Stimulated activated naive CD8-positive, alpha-beta T cell treated with anti-CD3 and anti-CD28 coated beads, Interleukin-15, Interleukin-2, amounts not matched to agents 100 ng/mL and 50 ng/mL, for 24 hours (primary cell): ENCODE measurements at regions not wholly inside any gene's neighbourhood (a gene's known extent, or its start where the extent isn't known, plus 50 kb on each side); places are given as distances from the start of the nearest gene placed in this dataset.
"Not testable (repeated sequence)": the region's sequence is repeated elsewhere in the genome, so short reads cannot be mapped to it uniquely, and the experiment has no call there.

ENCODE experiments used
- H3K27ac Mint-ChIP-seq: one replicate; pipeline ENCODE4 v1.8.0; 2021; ENCODE audit warnings: mild to moderate bottlenecking, mixed read lengths
- H3K27me3 Mint-ChIP-seq: one replicate; pipeline ENCODE4 v1.8.0; 2021; ENCODE audit warnings: mixed read lengths
- H3K36me3 Mint-ChIP-seq: one replicate; pipeline ENCODE4 v1.8.0; 2021; ENCODE audit warnings: low read depth, mixed read lengths
- H3K4me1 Mint-ChIP-seq: one replicate; pipeline ENCODE4 v1.8.0; 2021; ENCODE audit warnings: low read depth, mixed read lengths
- H3K4me3 Mint-ChIP-seq: one replicate; pipeline ENCODE4 v1.8.0; 2021; ENCODE audit warnings: mild to moderate bottlenecking, mixed read lengths
- H3K9me3 Mint-ChIP-seq: one replicate; pipeline ENCODE4 v1.8.0; 2021; ENCODE audit warnings: mixed read lengths

DNA sequence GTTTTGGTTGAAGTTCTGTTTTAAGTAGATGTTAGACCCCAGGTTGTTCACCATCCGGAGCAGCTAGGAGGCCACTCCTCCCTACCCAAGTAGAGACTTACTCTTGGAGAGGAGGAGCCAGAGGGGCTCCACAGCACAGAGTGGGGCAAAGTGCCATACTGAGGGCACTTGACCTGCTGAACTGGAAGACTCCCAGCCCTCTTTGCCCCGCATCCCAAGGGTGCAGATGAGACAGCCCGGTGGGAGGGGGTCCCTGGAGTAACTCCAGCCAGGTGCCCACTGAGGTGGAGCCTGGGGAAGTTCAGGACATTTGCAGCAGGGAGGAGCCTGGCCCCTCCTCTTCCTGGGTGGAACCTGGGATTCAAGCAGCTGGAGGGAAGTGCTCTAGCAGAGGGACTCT is 102.1 kb upstream of the GPR6 start:
- H3K9me3 Mint-ChIP-seq: no peaks in the 10 kb centered on the region
- H3K27me3 Mint-ChIP-seq: peaks cover 26% of the 10 kb centered on the region
- no peak overlapping the region for H3K4me3 Mint-ChIP-seq
- H3K36me3 Mint-ChIP-seq: no peaks in the 10 kb centered on the region
- no peaks in the 10 kb centered on the region for H3K4me1 Mint-ChIP-seq
- no peak overlapping the region for H3K27ac Mint-ChIP-seq

DNA sequence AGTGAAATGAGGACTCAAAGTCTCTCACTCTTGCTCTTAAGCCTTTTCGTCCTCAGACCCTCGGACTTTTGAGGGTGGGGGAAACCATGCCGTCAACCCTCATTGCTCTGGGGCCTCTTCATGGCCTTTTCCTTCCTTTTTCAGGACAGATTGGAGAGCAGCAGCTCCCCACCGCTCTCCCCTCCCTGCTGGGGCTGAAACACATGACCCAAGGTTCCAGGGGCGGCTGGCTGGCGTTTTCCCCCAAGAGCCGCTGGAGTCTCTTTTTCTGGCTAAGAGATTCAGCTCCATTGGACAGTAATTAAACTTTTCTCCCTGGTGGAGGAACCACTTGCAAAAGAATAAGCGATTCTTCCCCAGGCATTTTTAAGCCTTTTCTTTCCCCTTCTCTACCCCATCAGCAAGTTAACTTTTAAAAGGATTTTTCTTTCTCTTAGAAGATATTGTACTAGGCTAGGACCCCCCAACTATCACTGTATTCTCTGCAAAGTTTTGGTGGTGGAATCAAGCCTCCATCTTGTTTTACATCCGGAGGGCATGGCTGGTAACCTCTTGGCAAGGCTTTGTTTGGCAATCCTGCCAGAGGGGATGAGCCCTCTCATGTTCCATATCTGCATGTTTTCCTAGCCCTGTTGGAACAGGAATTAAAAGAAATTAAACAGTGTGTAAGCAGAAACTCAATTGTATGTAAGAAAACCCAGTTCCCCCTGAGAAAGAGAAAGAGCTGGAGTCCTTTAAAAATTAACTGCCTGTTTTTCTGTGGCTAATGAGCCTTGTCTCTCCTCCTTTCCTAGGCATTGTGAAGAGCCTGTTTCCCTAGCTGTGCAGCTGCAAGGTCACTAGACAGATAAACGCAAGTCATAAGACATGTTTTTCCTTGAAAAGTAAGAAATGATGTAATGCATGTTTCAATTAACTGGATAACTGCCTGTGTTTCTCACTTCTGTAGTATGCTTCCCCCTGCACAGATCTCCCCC is 100.8 kb upstream of the GPR6 start:
- Mint-ChIP-seq H3K36me3 (no peaks in the 10 kb centered on the region), H3K27me3 (peaks cover 26% of the 10 kb centered on the region), H3K4me3 (no peak overlapping the region), H3K27ac (no peak overlapping the region), H3K4me1 (no peaks in the 10 kb centered on the region), H3K9me3 (peaks cover 6% of the 10 kb centered on the region)

DNA sequence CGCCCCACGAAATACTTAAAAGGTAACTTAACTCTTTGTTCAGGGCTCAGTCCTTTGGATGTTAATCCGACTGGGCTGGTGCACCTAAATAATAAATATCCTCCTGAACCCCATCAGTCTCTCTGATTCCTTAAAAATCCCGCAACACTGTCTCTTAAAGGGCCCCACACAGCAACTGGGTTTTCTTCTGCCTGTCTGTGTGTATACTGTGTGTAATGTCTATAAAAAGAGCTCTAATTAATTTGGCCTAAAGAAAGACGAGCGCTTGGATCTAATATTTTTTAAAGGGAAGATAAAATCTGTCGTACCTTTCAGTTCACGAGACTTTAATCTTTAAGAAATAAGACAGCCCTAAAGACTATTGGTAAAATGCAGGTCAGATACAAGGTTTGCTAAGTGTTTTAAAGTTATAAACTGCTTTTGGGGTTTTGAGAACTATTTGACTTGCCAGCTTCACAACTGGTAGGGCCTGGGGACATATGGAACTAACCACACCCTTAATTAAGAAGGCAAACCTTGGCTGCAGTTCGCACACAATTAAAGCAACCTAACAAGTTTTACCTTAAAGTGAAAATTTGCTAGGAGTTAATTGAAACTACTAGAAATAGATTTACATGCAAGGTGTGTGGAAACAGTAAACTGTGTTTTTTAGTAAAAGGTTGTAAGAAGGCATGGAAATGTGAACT is 100.0 kb upstream of the GPR6 start:
- H3K27me3 Mint-ChIP-seq: peaks cover 24% of the 10 kb centered on the region
- H3K27ac Mint-ChIP-seq, H3K4me1 Mint-ChIP-seq, H3K4me3 Mint-ChIP-seq, H3K9me3 Mint-ChIP-seq, H3K36me3 Mint-ChIP-seq: not testable (repeated sequence)

DNA sequence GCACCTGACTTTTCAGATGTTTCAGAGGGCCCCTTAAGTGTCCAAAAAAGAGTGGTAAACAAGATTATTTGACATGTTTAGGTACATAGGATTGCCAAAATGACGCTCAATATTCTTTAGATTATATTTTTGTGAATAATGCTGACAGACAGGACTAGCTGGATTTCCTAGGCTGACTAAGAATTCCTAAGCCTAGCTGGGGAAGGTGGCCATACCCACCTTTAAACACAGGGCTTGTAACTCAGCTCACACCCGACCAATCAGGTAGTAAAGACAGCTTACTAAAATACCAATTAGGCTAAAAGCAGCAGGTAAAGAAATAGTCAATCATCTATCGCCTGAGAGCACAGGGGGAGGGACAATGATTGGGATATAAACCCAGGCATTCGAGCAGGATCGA is 99.0 kb upstream of the GPR6 start:
- not testable (repeated sequence) for H3K9me3 Mint-ChIP-seq, H3K4me1 Mint-ChIP-seq, H3K27ac Mint-ChIP-seq, H3K36me3 Mint-ChIP-seq, H3K4me3 Mint-ChIP-seq
- peaks cover 22% of the 10 kb centered on the region for H3K27me3 Mint-ChIP-seq

DNA sequence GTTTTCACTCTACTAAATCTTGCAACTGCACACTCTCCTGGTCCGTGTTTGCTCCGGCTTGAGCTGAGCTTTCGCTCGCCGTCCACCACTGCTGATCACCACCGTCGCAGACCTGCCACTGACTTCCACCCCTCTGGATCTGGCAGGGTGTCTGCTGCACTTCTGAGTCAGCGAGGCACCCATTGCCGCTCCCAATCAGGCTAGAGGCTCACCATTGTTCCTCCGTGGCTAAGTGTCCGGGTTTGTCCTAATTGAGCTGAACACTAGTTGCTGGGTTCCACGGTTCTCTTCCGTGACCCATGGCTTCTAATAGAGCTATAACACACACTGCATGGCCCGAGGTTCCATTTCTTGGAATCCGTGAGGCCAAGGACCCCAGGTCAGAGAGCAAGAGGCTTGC is 98.6 kb upstream of the GPR6 start:
- H3K36me3 Mint-ChIP-seq: no peaks in the 10 kb centered on the region
- no peak overlapping the region for H3K27ac Mint-ChIP-seq

DNA sequence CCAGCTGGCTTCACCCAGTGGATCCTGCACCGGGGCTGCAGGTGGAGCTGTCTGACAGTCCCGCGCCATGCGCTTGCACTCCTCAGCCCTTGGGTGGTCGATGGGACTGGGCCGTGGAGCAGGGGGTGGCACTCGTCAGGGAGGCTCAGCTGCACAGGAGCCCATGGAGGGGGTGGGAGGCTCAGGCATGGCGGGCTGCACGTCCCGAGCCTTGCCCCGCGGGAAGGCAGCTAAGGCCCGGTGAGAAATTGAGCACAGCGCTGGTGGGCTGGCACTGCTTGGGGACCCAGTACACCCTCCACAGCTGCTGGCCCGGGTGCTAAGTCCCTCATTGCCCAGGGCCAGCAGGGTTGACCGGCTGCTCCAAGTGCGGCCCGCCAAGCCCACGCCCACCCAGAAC is 97.0 kb upstream of the GPR6 start:
- not testable (repeated sequence) for H3K4me1 Mint-ChIP-seq, H3K27ac Mint-ChIP-seq, H3K4me3 Mint-ChIP-seq, H3K9me3 Mint-ChIP-seq, H3K36me3 Mint-ChIP-seq
- H3K27me3 Mint-ChIP-seq: peaks cover 18% of the 10 kb centered on the region

More for the DNA sequence above, 98.6 kb upstream of the GPR6 start:
- Mint-ChIP-seq H3K4me3 (no peak overlapping the region), H3K27me3 (peaks cover 19% of the 10 kb centered on the region), H3K9me3 (peaks cover 8% of the 10 kb centered on the region), H3K4me1 (no peaks in the 10 kb centered on the region)

DNA sequence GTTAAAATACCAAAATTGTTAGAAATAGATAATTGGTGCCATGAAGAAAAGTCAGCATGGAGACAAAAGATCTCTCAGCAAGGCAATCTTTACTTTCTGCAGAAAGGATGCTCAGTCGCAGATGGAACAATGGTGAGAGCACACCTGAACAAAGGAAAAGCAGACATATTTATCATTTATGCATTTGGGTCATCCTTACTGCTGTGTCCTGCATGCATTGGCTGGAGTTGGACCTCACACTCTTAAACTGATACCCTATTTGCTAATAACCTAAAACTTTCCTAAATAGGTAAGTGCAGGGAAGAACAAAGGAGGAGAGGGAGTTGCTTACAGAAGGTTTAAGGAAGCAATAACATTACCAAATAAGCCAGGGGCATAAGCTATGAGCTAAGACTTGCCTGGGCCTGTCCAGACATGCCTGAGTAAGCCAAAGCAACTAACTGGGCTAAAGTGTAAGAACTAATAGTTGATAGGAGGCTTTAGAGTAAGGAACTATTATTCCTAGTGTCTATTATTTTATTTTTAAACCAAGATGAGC is 96.1 kb upstream of the GPR6 start:
- not testable (repeated sequence) for H3K9me3 Mint-ChIP-seq, H3K36me3 Mint-ChIP-seq, H3K27ac Mint-ChIP-seq, H3K4me1 Mint-ChIP-seq, H3K4me3 Mint-ChIP-seq
- peaks cover 14% of the 10 kb centered on the region for H3K27me3 Mint-ChIP-seq

DNA sequence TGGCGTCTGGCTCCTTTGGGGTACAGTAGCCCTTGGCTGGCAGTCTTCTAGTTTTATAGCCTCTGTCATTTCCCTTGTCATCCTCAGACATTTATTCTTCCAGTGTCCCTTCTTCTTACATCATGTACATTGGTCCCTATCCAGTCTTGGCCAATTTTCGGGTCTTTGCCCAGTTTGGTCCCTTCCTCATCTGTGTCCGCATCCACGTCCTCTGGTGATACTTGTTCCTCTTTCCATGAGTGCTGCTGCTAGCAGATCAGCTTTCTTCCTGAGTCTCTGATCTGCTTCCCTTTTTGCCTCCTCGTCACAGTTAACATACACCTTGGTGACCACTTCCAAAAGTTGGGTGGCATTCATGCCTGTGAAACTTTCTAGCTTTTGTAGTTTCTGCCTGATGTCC is 86.2 kb upstream of the GPR6 start:
- H3K9me3 Mint-ChIP-seq: no peaks in the 10 kb centered on the region
- H3K27ac Mint-ChIP-seq: peak overlapping the region; percentile 27
- H3K4me1 Mint-ChIP-seq: peaks cover 12% of the 10 kb centered on the region
- H3K4me3 Mint-ChIP-seq: no peak overlapping the region
- peaks cover 3% of the 10 kb centered on the region for H3K36me3 Mint-ChIP-seq
- H3K27me3 Mint-ChIP-seq: peaks cover 9% of the 10 kb centered on the region

DNA sequence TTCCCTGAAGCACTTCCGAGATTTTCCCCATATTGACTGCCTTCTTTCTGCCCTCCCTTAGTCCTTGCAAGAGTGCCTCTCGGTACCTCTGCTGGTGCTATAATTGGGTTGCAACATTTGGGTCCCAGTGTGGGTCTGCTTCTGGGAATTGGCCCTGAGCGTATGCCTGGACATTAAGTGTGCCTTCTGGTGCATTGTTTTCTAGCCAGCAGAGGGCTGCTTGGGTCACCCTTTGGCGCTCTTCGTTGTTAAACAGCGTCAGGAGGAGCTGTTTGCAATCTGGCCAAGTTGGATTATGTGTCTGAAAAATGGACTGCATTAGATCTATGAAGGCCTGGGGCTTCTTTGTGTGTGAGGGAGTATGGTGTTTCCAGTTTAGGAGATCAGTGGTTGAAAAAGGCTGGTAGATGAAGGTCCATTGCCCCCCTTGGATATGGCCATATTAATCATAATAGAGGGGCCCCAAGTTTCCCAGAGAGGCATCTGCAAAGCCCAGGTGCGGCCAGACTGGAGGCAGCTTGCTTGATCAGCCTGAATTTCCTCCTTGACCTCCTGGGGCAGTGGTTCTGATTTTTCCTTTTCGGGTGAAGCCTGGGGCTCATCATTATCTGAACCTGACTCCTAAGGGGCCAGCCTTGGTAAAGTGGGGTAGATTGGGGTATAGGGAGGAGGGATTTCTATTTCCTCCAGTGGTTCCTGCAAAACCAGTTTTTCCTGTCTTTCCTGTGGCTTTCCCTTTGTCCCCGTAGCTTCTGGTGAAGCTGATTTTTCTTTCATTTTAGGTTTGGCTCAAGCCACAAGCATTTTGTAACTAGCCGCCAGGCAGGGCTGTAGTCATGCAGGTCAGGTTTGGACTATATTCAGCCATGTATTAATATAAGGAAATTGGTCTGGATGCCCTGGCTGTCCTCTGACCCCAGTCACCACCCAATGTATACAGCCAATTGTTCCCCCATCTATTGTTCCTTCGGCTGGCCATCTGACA is 85.4 kb upstream of the GPR6 start:
- peaks cover 9% of the 10 kb centered on the region for H3K27me3 Mint-ChIP-seq
- H3K4me1 Mint-ChIP-seq: peaks cover 12% of the 10 kb centered on the region
- H3K36me3 Mint-ChIP-seq: peaks cover 3% of the 10 kb centered on the region
- H3K4me3 Mint-ChIP-seq: no peak overlapping the region
- no peak overlapping the region for H3K27ac Mint-ChIP-seq
- H3K9me3 Mint-ChIP-seq: no peaks in the 10 kb centered on the region

DNA sequence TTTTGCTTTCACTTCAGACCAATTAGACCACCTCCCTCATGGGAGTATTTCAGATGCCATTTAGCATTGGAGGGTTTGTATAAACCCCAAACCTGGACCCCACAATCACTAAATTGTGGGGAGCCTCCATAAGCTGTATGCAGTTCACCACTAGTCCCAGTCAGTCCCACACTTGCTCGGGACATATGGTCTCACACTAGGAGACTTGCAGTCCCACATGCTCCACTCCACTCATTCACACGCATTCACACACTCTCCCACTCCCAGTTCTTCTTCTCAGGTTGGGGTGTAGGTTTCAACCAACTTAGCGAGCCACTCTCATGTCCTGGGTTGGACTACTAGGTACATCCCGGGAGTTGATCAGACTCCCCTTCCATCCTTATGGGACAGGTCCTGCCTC is 84.5 kb upstream of the GPR6 start:
- H3K27me3 Mint-ChIP-seq: peaks cover 9% of the 10 kb centered on the region
- H3K4me1 Mint-ChIP-seq: peaks cover 12% of the 10 kb centered on the region
- H3K4me3 Mint-ChIP-seq: no peak overlapping the region
- H3K36me3 Mint-ChIP-seq: peaks cover 3% of the 10 kb centered on the region
- H3K27ac Mint-ChIP-seq: no peak overlapping the region
- no peaks in the 10 kb centered on the region for H3K9me3 Mint-ChIP-seq

DNA sequence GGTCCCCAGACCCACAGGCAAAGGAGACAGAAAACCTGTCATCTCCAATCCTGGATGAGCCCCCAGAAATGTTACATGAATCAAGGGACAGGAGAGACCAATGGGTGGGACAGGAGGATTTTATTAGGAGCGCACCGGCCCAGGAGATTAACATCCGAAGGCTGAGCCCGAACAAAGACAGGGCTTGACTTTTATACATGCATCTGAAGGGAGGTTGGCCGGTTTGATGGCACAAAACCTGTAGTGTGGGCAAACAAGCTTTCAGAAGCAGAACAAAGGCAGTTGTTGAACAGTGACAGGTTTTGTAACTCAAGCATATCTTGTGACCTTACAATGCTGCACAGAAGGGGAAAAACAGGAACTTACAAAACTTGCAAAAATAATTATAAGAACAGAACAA is 83.9 kb upstream of the GPR6 start:
- no peaks in the 10 kb centered on the region for H3K9me3 Mint-ChIP-seq
- no peak overlapping the region for H3K4me3 Mint-ChIP-seq
- H3K27ac Mint-ChIP-seq: no peak overlapping the region
- peaks cover 9% of the 10 kb centered on the region for H3K27me3 Mint-ChIP-seq
- peaks cover 3% of the 10 kb centered on the region for H3K36me3 Mint-ChIP-seq
- H3K4me1 Mint-ChIP-seq: peaks cover 12% of the 10 kb centered on the region

DNA sequence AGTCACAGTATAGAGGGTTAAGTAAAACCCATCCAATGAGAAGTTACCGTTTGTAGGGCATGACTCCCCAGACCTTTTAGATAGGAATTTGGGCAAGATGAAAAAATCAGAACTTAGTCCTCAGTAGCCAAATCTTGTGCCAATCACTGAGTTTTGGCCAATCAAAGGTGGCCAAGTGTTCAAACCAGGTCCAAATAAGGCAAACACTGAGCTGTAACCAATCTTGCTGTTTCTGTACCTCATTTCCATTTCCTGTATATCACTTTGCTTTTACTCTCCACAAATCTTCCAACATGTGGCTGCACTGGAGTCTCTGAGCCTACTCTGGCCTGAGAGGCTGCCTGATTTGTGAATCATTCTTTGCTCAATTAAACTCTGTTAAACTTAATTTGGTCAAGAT is 81.8 kb upstream of the GPR6 start:
- H3K4me1 Mint-ChIP-seq: peaks cover 12% of the 10 kb centered on the region
- no peak overlapping the region for H3K4me3 Mint-ChIP-seq
- peaks cover 12% of the 10 kb centered on the region for H3K27me3 Mint-ChIP-seq
- no peak overlapping the region for H3K27ac Mint-ChIP-seq
- no peaks in the 10 kb centered on the region for H3K9me3 Mint-ChIP-seq
- peaks cover 3% of the 10 kb centered on the region for H3K36me3 Mint-ChIP-seq

DNA sequence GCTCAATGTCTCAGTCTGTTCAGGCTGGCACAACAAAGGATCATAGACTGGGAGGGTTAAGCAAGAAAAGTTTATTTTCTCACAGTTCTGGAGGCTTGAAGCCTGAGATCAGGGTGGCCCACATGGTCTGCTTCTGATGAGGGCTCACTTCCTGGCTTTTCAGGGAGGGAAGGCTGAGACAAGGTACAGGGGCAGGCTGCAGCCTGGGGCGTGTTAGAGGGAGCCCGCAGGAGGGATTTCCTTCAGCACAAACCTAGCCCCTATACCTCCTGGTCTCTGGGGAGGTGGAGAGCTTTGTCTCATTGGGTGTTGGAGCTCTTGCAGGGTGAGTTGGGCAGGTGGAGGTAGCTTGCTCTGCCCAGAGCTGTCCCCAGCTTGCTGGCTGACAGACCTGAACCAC is 81.1 kb upstream of the GPR6 start:
- H3K27ac Mint-ChIP-seq: no peak overlapping the region
- H3K9me3 Mint-ChIP-seq: no peaks in the 10 kb centered on the region
- peaks cover 9% of the 10 kb centered on the region for H3K27me3 Mint-ChIP-seq
- H3K4me1 Mint-ChIP-seq: peaks cover 9% of the 10 kb centered on the region
- H3K36me3 Mint-ChIP-seq: peaks cover under 1% of the 10 kb centered on the region
- H3K4me3 Mint-ChIP-seq: no peak overlapping the region

DNA sequence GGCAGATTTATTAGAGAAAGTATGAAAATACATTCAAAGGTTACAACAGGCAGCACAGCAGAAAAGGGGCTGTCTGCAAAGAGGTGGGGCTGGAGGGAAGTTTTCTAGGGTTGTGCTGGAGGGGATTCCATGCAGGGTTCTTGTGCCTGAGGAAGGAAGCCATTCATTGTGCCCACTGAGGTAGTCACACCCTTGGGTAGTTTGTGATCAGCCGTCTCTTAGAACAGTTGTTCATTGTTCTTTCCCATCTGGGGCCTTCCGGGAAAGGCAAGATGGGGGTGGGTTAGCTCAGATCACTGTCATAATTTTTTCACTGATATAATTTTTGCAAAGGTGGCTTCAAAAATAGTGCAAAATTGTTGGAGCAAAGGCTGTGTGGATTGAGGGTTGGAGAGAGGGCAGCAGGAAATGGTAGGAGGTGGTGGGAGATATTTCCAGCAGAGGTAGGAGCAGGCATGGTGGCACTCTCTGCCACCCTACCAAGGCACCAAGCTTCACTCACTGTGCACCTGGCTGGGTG is 80.5 kb upstream of the GPR6 start:
- Mint-ChIP-seq H3K9me3 (no peaks in the 10 kb centered on the region), H3K27me3 (peaks cover 7% of the 10 kb centered on the region), H3K27ac (no peak overlapping the region), H3K4me3 (no peak overlapping the region), H3K36me3 (no peaks in the 10 kb centered on the region), H3K4me1 (peaks cover 6% of the 10 kb centered on the region)
